MCF 10A (cell line): ENCODE measurements at regions not wholly inside any gene's neighbourhood (a gene's known extent, or its start where the extent isn't known, plus 50 kb on each side); places are given as distances from the start of the nearest gene placed in this dataset.

Experiments used
- BruUV-seq: library from RNA; stranded (reverse); fragments of 400-500 nt; replicated peaks from 2 replicates; lab custom pipeline; 2021; lab: Mats Ljungman, UMichigan
- CTCF ChIA-PET: fragments of 300-600 bp; sonication (Branson Sonifier 250); formaldehyde crosslinking; extraction: SDS; loops from one replicate; lab custom pipeline; 2021; ENCODE audit warnings: antibody characterized with exemption, inconsistent platforms; lab: Yijun Ruan, JAX
- POLR2A ChIA-PET: fragments of 300-600, 350-650 bp; sonication (Branson Sonifier 250); formaldehyde crosslinking; extraction: SDS; loops from one replicate; lab custom pipeline; 2020; ENCODE audit warnings: antibody characterized with exemption, inconsistent platforms; lab: Yijun Ruan, JAX
- DNase-seq: peaks from one replicate; pipeline ENCODE4 v3.0.0-alpha.2; 2018; ENCODE audit not compliant: unreplicated experiment
- H3K27ac Mint-ChIP-seq: one replicate; pipeline ENCODE4 v1.8.0; 2022; ENCODE audit warnings: mild to moderate bottlenecking, low read depth, mixed read lengths; ENCODE audit not compliant: unreplicated experiment
- H3K27me3 Mint-ChIP-seq: one replicate; pipeline ENCODE4 v1.8.0; 2022; ENCODE audit warnings: mixed read lengths; ENCODE audit not compliant: insufficient read depth, unreplicated experiment
- H3K36me3 Mint-ChIP-seq: one replicate; pipeline ENCODE4 v1.8.0; 2022; ENCODE audit warnings: mild to moderate bottlenecking, moderate library complexity, mixed read lengths; ENCODE audit not compliant: insufficient read depth, unreplicated experiment
- H3K4me1 Mint-ChIP-seq: one replicate; pipeline ENCODE4 v1.8.0; 2022; ENCODE audit warnings: mixed read lengths; ENCODE audit not compliant: insufficient read depth, unreplicated experiment
- H3K4me3 Mint-ChIP-seq: one replicate; pipeline ENCODE4 v1.8.0; 2022; ENCODE audit warnings: mild to moderate bottlenecking, moderate library complexity, mixed read lengths; ENCODE audit not compliant: unreplicated experiment
- H3K9me3 Mint-ChIP-seq: one replicate; pipeline ENCODE4 v1.8.0; 2022; ENCODE audit warnings: mixed read lengths; ENCODE audit not compliant: unreplicated experiment
- intact Hi-C: fragments of 100-400 bp; cut with micrococcal nuclease; formaldehyde crosslinking; loops from 2 replicates; pipeline ENCODE4 v1.14.1; 2022
- TF ChIP-seq, protein P1 (sequence below): fragments of 200-600 bp; IDR thresholded peaks from one replicate; pipeline ENCODE4 v1.8.0; 2022; ENCODE audit warnings: antibody characterized with exemption, mild to moderate bottlenecking; ENCODE audit not compliant: unreplicated experiment

DNA sequence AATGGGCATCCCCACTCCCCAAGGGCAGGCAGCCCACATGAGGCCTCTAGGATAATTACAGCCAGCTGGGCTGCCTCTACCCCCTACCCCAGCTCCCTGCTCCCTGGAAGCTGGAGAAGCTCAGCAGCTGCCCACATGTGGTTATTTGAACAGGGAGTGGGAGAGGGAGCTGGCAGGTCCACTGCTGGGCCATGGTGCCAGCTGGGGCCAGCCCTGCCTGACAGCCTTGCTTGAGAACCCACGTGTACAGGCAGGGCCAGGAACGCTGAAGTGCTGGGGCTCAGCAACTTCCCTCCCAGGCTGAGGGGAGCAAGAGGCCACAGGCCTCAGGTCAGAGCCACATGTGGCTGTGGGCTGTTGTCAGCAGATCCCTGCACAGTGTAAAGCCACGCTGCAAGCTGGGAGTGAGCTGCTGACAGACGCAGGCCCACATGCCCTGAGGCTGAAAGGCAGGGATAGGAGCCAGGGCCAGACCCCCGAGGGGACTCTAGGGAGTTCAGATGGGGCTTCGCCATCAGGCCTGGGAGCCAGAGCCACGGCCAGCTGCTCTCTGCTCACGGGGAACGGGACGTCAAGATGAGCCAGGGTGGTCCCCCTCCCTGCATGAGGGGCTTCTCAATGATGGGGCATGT, 129.0 kb downstream of the SYF2 start:
- H3K27ac Mint-ChIP-seq: no peak overlapping the region
- CTCF ChIA-PET: interaction anchor here (0.6 to 4.9 kb wide), 6 partner anchors 19 to 255 kb away, joined by 3 to 29 read pairs (median 4); no protein-coding TSS in a partner anchor
- TF ChIP-seq, protein P1, sequence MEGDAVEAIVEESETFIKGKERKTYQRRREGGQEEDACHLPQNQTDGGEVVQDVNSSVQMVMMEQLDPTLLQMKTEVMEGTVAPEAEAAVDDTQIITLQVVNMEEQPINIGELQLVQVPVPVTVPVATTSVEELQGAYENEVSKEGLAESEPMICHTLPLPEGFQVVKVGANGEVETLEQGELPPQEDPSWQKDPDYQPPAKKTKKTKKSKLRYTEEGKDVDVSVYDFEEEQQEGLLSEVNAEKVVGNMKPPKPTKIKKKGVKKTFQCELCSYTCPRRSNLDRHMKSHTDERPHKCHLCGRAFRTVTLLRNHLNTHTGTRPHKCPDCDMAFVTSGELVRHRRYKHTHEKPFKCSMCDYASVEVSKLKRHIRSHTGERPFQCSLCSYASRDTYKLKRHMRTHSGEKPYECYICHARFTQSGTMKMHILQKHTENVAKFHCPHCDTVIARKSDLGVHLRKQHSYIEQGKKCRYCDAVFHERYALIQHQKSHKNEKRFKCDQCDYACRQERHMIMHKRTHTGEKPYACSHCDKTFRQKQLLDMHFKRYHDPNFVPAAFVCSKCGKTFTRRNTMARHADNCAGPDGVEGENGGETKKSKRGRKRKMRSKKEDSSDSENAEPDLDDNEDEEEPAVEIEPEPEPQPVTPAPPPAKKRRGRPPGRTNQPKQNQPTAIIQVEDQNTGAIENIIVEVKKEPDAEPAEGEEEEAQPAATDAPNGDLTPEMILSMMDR: no peak

DNA sequence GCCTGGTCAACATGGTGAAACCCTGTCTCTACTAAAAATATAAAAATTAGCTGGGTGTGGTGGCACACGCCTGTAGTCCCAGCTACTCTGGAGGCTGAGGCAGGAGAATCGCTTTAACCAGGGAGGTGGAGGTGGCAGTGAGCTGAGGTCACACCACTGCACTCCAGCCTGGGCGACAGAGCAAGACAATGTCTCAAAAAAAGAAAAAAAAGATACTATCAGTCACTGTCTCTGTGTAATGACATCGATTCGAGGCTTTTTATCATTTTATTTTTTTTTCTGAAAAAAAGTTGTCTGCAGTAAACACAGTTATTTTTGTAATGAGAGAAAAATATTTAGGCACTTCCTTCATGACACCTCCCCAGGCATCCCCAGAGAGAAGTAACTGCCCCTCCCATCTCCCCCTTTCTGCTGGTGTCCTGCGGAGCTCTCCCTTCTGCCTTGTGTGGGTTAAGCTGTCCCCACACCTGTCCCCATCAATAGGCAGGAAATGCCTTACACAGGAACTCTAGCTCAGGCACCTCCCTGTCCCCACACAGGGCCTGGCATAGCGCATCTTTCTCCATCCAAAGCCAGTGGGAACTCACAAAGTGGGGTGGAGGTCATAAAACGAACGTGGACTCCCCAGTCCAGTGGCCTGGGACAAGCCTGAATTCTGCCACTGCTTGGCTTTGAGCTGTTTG, 132.0 kb downstream of the SYF2 start:
- H3K4me1 Mint-ChIP-seq: no peaks in the 10 kb centered on the region
- H3K36me3 Mint-ChIP-seq: no peaks in the 10 kb centered on the region
- no peak overlapping the region for H3K27ac Mint-ChIP-seq
- no peaks in the 10 kb centered on the region for H3K9me3 Mint-ChIP-seq
- DNase-seq: no peak
- no TSS peak for BruUV-seq
- H3K27me3 Mint-ChIP-seq: peaks cover 44% of the 10 kb centered on the region
- ChIA-PET CTCF (interaction anchor here (0.5 to 4.9 kb wide), 11 partner anchors 9 to 1604 kb away, joined by 3 to 29 read pairs (median 3); no protein-coding TSS in a partner anchor), POLR2A (interaction anchor here (0.6 to 1.0 kb wide), 2 partner anchors 12 to 1672 kb away, joined by 3 to 4 read pairs; no protein-coding TSS in a partner anchor)
- H3K4me3 Mint-ChIP-seq: no peak overlapping the region
- intact Hi-C loops: loop anchor here (2.0 kb wide), 2 partner anchors 63 to 251 kb away; no protein-coding TSS in a partner anchor
- TF ChIP-seq, protein P1: no peak

More for the DNA sequence above, 129.0 kb downstream of the SYF2 start:
- Mint-ChIP-seq H3K9me3 (peaks cover 1% of the 10 kb centered on the region), H3K4me3 (no peak overlapping the region), H3K27me3 (peaks cover 32% of the 10 kb centered on the region), H3K4me1 (no peaks in the 10 kb centered on the region), H3K36me3 (no peaks in the 10 kb centered on the region)
- BruUV-seq: no TSS peak
- intact Hi-C loops: no loop called here
- DNase-seq: no peak
- POLR2A ChIA-PET: no interaction called here

DNA sequence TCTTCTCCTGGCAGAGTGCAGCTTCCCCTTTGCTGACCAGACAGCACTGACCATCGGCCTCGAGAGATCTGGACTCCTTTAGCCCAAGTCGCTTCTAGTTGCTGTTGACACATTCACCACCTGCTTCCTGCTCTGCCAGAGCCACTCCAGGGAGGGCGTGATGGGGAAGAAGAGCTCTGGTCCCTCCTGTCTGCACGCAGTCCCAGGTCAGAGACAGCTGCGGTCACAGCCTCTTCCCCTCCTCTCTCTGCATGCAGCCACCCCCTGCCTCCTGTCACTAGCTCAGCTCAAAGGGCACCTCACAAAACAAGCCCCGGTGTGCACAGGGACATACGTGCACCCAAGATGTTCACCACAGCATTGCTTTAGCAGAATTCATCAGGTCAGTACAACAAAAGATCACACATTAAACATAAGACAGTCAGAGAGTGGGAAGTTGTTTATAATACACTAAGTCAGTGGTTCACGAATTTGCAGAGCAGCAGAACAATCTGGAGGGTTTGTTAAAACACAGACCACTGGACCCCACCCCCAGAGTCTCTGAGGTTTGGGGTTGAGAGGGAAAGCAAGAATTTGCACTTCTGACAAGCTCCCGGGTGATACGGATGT, 132.9 kb downstream of the SYF2 start:
- POLR2A ChIA-PET: no interaction called here
- TF ChIP-seq, protein P1: no peak
- Mint-ChIP-seq H3K4me1 (no peaks in the 10 kb centered on the region), H3K36me3 (no peaks in the 10 kb centered on the region), H3K27me3 (peaks cover 36% of the 10 kb centered on the region), H3K9me3 (no peaks in the 10 kb centered on the region), H3K4me3 (no peak overlapping the region), H3K27ac (no peak overlapping the region)
- CTCF ChIA-PET: interaction anchor here (0.7 to 4.9 kb wide), 8 partner anchors 12 to 1094 kb away, joined by 3 to 29 read pairs (median 4); partner anchors contain the start of gene RUNX3
- DNase-seq: no peak
- intact Hi-C loops: no loop called here
- no TSS peak for BruUV-seq

DNA sequence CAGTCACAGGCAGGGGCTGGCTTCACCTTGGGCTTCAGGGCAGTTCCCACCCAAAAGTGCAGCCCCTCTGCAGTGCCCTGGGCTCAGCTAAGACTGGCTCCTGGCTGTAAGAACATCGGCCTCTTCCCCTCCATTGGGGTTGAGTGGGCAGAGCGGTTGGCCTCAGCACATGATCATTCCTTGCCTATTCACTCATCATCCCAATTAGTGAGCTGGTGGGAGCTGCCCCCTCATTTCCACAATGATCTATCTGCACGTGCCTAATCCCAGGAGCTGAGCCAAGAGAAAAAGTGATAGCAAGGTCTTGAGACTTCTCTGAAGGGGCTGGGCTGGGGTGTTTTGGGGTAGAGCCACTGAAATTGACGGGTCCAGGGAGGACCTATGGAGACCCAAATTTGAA, 133.6 kb downstream of the SYF2 start:
- Mint-ChIP-seq H3K27me3 (peaks cover 29% of the 10 kb centered on the region), H3K9me3 (no peaks in the 10 kb centered on the region), H3K36me3 (no peaks in the 10 kb centered on the region), H3K4me1 (no peaks in the 10 kb centered on the region), H3K27ac (no peak overlapping the region), H3K4me3 (no peak overlapping the region)
- no TSS peak for BruUV-seq
- ChIA-PET CTCF (interaction anchor here (0.5 to 4.9 kb wide), 4 partner anchors 61 to 251 kb away, joined by 5 to 29 read pairs (median 6); no protein-coding TSS in a partner anchor), POLR2A (no interaction called here)
- intact Hi-C loops: no loop called here
- no peak for DNase-seq
- TF ChIP-seq, protein P1: no peak
